HAP-1 (cell line): ENCODE measurements at regions not wholly inside any gene's neighbourhood (a gene's known extent, or its start where the extent isn't known, plus 50 kb on each side); places are given as distances from the start of the nearest gene placed in this dataset.

Source experiments
- DNase-seq, 2 experiments: peaks; one replicate each; pipeline ENCODE4 v3.0.0-alpha.2; 2016 to 2020; ENCODE audit warnings: low spot score in 2 of 2
- H3K27me3 ChIP-seq: fragments of 250-450 bp; sonication (Bioruptor Pico); 2 replicates; pipeline ENCODE4 v1.5.1; 2020; ENCODE audit warnings: low read depth, mild to moderate bottlenecking, moderate library complexity
- H3K36me3 ChIP-seq: fragments of 250-450 bp; sonication (Bioruptor Pico); replicated peaks from 2 replicates; pipeline ENCODE4 v1.5.1; 2020; ENCODE audit warnings: mild to moderate bottlenecking
- H3K4me1 ChIP-seq: fragments of 250-450 bp; sonication (Bioruptor Pico); 2 replicates; pipeline ENCODE4 v1.5.1; 2020; ENCODE audit warnings: mild to moderate bottlenecking
- H3K4me3 ChIP-seq: fragments of 250-450 bp; sonication (Bioruptor Pico); 2 replicates; pipeline ENCODE4 v1.5.1; 2020; ENCODE audit warnings: mild to moderate bottlenecking, moderate library complexity
- H3K9me3 ChIP-seq: fragments of 250-450 bp; sonication (Bioruptor Pico); 2 replicates; pipeline ENCODE4 v1.5.1; 2020; ENCODE audit warnings: mild to moderate bottlenecking, moderate library complexity
- in situ Hi-C: fragments of 300-500 bp; cut with MboI; formaldehyde crosslinking; loops from 3 replicates; pipeline ENCODE4 v1.14.3; 2020; ENCODE audit warnings: low sequenced_read_pairs, inconsistent platforms, mixed read lengths

DNA sequence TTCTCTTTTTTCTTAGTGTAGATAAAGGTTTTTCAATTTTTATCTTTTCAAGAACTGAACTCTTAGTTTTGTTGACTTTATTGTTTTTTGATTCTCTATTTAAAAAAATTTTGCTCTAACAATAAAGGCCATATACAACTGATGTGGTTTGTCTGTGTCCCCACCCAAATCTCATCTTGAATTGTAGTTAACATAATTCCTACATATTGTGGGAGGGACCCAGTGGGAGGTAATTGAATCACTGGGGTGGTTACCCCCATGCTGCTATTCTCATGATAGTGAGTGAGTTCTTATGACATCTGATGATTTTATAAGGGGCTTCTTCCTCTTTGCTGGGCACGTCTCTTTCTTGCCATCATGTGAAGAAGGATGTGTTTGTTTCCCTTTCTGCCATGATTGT, 199.8 kb downstream of the DHX35 start:
- Histone ChIP-seq H3K36me3 (no peaks in the 10 kb centered on the region), H3K4me3 (no peak overlapping the region), H3K9me3 (no peaks in the 10 kb centered on the region), H3K27me3 (no peaks in the 10 kb centered on the region), H3K4me1 (no peaks in the 10 kb centered on the region)
- in situ Hi-C loops = no loop called here
- no peak for DNase-seq

DNA sequence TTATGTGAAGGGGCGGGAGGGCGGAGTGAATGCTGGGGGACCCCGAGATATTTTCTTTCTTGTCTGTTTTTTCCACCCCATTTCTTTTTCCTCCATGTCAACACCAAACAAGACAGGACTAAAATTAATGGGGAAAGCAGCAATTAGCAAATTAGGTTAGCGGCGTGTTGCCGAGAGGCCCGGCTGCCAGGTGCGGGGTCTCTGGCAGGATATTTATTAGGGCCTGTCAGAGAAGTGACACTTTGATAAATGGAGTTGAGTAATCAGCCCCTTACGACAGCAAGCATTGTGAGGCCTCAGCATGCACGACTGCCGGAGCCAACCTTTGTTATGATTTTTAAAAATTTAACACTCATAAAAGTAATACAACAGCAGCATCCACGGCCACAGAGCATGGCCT, 193.8 kb downstream of the DHX35 start:
- H3K4me1 ChIP-seq = no peaks in the 10 kb centered on the region
- no peaks in the 10 kb centered on the region for H3K36me3 ChIP-seq
- DNase-seq = no peak
- H3K4me3 ChIP-seq = no peak overlapping the region
- in situ Hi-C loops = no loop called here
- 0 out of 2 replicates have a peak, but pooled peaks cover 3% of the 10 kb centered on the region for H3K27me3 ChIP-seq
- no peaks in the 10 kb centered on the region for H3K9me3 ChIP-seq

DNA sequence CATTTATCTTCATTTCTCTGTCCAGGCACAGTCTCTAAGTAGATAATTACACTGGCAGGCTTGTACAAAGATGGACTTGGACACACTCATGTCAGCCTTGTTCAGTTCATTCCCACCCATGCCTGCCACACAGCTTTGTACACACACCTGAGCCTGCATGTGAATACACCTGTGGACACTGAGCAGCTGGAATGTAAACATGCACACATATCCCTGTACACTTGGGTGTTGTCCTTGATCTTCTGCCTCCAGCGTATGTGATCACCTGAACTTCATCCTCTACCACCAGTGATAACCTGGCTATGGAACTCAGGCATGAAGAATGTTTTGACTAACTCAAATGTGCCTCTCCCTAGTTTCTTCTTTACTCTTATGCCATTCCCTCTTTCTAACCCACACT, 190.6 kb downstream of the DHX35 start:
- no peak overlapping the region for H3K4me3 ChIP-seq
- DNase-seq = no peak
- H3K9me3 ChIP-seq = no peaks in the 10 kb centered on the region
- no peaks in the 10 kb centered on the region for H3K36me3 ChIP-seq
- H3K27me3 ChIP-seq = 0 out of 2 replicates have a peak, but pooled peaks cover 3% of the 10 kb centered on the region
- H3K4me1 ChIP-seq = no peaks in the 10 kb centered on the region
- in situ Hi-C loops = no loop called here

GRCh38 chr20:39152126-39152525, 190.0 kb downstream of the DHX35 start:
- H3K27me3 ChIP-seq = 0 out of 2 replicates have a peak, but pooled peaks cover 3% of the 10 kb centered on the region
- H3K4me1 ChIP-seq = no peaks in the 10 kb centered on the region
- H3K36me3 ChIP-seq = no peaks in the 10 kb centered on the region
- no peak overlapping the region for H3K4me3 ChIP-seq
- in situ Hi-C loops = no loop called here
- no peak for DNase-seq
- H3K9me3 ChIP-seq = no peaks in the 10 kb centered on the region

GRCh38 chr20:39150501-39150900, 188.4 kb downstream of the DHX35 start:
- H3K9me3 ChIP-seq = no peaks in the 10 kb centered on the region
- H3K36me3 ChIP-seq = no peaks in the 10 kb centered on the region
- DNase-seq = no peak
- no peaks in the 10 kb centered on the region for H3K4me1 ChIP-seq
- in situ Hi-C loops = no loop called here
- 0 out of 2 replicates have a peak, but pooled peaks cover 3% of the 10 kb centered on the region for H3K27me3 ChIP-seq
- H3K4me3 ChIP-seq = no peak overlapping the region

- in situ Hi-C loops = no loop called here
- no peak for DNase-seq
Measured at GRCh38 chr20:39146394-39146793, 184.2 kb downstream of the DHX35 start.

GRCh38 chr20:39145921-39146320, 183.8 kb downstream of the DHX35 start:
- DNase-seq = no peak
- in situ Hi-C loops = no loop called here
- Histone ChIP-seq H3K4me3 (no peak overlapping the region), H3K9me3 (no peaks in the 10 kb centered on the region), H3K4me1 (no peaks in the 10 kb centered on the region), H3K27me3 (no peaks in the 10 kb centered on the region), H3K36me3 (no peaks in the 10 kb centered on the region)

More at GRCh38 chr20:39146394-39146793, 184.2 kb downstream of the DHX35 start:
- no peaks in the 10 kb centered on the region for H3K9me3 ChIP-seq
- H3K4me1 ChIP-seq = no peaks in the 10 kb centered on the region
- H3K36me3 ChIP-seq = no peaks in the 10 kb centered on the region
- H3K4me3 ChIP-seq = no peak overlapping the region
- H3K27me3 ChIP-seq = no peaks in the 10 kb centered on the region

- H3K9me3 ChIP-seq = no peaks in the 10 kb centered on the region
- in situ Hi-C loops = no loop called here
- H3K36me3 ChIP-seq = no peaks in the 10 kb centered on the region
- no peak overlapping the region for H3K4me3 ChIP-seq
- no peaks in the 10 kb centered on the region for H3K27me3 ChIP-seq
- no peaks in the 10 kb centered on the region for H3K4me1 ChIP-seq
- no peak for DNase-seq
Measured at GRCh38 chr20:39144757-39145156, 182.6 kb downstream of the DHX35 start.

DNA sequence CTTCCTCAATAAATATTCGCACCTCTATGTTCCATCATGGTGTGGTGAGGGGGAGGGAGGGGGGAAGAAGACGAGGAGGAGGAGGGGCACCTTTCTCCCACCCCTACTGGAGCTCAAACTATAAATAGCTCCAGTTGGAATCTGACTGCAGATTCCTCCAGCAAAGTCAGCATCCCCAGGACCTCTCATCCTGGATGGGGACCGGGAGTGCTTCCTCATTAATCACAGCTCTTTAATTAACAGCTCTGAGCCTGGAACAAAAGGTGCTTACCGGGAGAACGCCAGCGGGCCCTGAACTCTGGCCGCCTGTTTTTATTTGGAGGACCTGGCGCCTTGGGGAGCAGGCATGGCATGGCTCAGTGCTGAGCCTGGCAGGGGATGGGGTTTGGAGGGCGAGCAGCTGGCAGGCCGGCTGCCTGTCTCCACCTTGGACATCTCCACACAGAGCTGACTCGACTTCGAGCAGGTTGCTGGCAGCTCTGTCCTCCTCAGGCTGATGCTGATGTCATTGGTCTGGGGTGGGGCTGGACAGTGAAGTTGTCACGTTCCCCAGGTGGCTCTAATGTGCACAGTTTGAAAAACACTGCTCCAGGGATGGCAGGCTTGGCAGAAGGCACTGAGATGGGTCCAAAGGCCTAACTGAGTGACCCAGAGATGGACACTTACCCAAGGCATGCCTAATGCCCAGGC, 180.4 kb downstream of the DHX35 start:
- Histone ChIP-seq H3K36me3 (no peaks in the 10 kb centered on the region), H3K4me1 (no peaks in the 10 kb centered on the region), H3K9me3 (no peaks in the 10 kb centered on the region), H3K27me3 (no peaks in the 10 kb centered on the region), H3K4me3 (no peak overlapping the region)
- no peak for DNase-seq
- in situ Hi-C loops = no loop called here

DNA sequence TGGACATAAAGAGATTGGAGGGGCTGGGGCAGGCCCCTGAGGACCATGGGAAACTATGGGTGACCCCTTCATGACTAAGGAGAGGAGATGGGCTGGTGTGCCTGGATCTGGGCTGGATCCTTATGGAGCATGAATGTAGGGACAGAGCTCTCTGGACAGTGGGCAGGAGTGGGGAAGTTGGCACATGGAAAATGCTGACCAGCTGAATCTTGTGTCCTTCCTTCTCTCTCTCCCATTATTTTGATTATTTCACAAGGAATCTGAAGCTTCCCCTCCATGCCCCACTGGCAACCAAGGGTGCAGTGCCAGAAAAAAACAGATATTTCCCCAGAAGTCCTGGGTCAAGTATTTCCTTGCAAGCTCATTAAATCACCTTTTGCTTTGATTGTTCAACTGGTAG, 175.2 kb downstream of the DHX35 start:
- Histone ChIP-seq H3K36me3 (no peaks in the 10 kb centered on the region), H3K4me3 (no peak overlapping the region), H3K27me3 (no peaks in the 10 kb centered on the region), H3K9me3 (no peaks in the 10 kb centered on the region), H3K4me1 (no peaks in the 10 kb centered on the region)
- no peak for DNase-seq
- in situ Hi-C loops = no loop called here

DNA sequence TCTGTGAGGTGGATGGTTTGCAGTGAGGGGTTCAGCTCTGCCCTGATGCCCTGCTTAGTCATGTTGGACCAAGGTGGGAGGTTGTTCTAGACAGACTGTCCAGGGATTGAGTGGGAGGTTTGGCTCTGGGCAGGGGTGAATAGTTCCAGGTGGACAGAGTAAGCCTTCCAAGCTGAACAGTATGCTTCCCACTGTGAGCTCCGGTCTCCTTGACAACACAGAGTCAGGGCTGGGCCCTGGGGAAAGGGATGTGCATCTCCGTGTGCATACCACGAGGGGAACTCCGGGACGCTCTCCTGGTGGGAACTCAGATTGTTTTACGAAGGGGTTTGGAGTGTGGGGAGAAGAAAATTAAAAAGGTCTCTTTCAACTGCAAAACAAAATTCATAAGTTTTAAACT, 174.7 kb downstream of the DHX35 start:
- in situ Hi-C loops = no loop called here
- H3K4me3 ChIP-seq = no peak overlapping the region
- H3K4me1 ChIP-seq = no peaks in the 10 kb centered on the region
- H3K27me3 ChIP-seq = no peaks in the 10 kb centered on the region
- H3K9me3 ChIP-seq = no peaks in the 10 kb centered on the region
- no peak for DNase-seq
- no peaks in the 10 kb centered on the region for H3K36me3 ChIP-seq

- in situ Hi-C loops = no loop called here
- Histone ChIP-seq H3K9me3 (no peaks in the 10 kb centered on the region), H3K36me3 (no peaks in the 10 kb centered on the region), H3K4me3 (no peak overlapping the region), H3K4me1 (no peaks in the 10 kb centered on the region), H3K27me3 (no peaks in the 10 kb centered on the region)
- DNase-seq = no peak
Measured at GRCh38 chr20:39135885-39136544, 173.9 kb downstream of the DHX35 start.

GRCh38 chr20:39133201-39133600, 171.1 kb downstream of the DHX35 start:
- H3K4me3 ChIP-seq = no peak overlapping the region
- H3K36me3 ChIP-seq = no peaks in the 10 kb centered on the region
- in situ Hi-C loops = no loop called here
- no peaks in the 10 kb centered on the region for H3K27me3 ChIP-seq
- no peaks in the 10 kb centered on the region for H3K9me3 ChIP-seq
- no peaks in the 10 kb centered on the region for H3K4me1 ChIP-seq
- DNase-seq = no peak

DNA sequence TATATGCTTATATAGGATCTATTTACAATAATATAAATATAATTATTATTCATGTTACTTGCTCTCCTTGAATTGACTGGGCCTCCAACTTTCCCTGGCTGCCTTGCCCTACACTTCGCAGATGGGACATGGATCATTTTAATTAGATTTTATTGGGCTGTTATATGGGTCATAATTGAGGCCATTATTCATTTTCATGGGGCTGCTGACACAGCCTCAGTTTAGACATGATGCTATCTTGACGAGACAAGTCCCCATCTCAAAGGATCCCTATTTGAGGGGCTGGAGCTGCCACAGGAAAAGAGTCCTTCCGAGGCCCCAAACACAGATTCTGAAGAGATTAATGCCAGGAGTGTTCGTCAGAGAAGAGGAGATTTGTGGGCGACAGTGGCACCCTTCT, 170.4 kb downstream of the DHX35 start:
- Histone ChIP-seq H3K27me3 (no peaks in the 10 kb centered on the region), H3K9me3 (no peaks in the 10 kb centered on the region), H3K4me3 (no peak overlapping the region), H3K4me1 (no peaks in the 10 kb centered on the region), H3K36me3 (no peaks in the 10 kb centered on the region)
- no peak for DNase-seq
- in situ Hi-C loops = no loop called here
